ENCODE measurements at regions not wholly inside any gene's neighbourhood (a gene's known extent, or its start where the extent isn't known, plus 50 kb on each side); places are given as distances from the start of the nearest gene placed in this dataset.
"Not testable (repeated sequence)": the region's sequence is repeated elsewhere in the genome, so short reads cannot be mapped to it uniquely, and the experiment has no call there.

DNA sequence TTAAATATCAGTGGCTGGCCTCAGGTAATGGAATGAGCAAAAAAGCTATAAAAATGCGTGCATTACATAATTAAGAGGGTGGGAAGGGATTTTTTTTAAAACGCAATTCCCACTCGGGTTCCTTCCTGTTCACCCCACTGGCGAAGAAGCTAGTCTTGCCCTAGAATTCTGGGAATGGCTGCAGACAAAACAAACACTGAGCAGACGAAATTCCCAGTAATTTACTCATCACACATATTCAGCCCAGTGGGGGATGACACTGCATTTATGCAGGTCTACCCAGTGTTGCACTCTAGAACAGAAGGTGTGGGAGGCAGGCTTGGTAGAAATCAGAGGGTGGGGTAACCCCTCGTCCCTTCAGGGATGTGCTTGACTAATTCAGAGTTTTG, 2695.0 kb upstream of the DEFB115 start:
- DNase-seq = no peak

DNA sequence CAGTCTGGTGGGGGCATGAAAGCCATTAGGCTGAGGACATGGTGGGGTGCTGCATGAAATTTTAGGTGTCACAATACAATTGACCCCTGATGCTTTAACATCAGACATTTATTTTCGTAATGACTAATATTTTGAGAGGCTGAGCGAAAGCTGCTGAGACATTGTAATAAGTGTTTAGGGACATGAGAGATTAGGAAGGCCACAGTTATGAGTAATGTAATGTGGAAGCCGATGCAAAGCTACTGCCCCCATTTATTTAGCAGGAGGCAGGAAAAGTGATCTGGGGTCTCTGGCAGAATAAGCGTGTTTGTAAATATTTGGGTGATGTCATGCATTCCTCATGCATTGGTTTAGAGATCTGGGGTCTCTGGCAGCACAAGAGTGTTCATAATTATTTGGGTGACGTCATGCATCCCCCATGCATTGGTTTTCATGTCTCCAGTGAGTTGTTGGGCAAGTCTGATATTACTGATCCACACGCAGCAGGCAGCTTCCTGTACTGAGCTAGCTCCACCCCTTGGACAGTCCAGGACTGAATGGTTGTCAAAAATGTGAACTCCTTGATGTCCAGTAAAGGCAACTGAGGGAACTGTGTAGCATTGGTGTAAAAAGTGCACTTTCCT, 2694.5 kb upstream of the DEFB115 start:
- DNase-seq = not testable (repeated sequence)

DNA sequence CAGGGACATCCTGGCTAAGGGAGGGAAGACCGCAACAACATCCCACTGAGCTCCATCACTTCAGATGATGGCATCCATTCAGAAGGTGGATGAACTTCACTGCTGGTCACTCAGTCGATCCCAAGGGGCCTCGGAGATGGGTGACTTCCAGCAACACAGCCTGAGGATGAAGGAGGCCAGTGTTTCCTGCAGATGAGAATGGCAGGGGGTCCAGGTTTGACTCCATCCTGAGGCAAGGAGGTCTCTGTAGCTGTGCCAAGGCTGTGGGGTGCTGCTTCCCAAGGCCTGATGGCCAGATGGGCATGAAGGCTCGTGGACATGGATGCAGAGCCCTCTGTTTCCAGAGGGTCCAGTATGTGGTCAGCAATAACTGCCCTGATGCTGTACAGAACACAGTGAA, 2693.4 kb upstream of the DEFB115 start:
- DNase-seq = not testable (repeated sequence)

DNA sequence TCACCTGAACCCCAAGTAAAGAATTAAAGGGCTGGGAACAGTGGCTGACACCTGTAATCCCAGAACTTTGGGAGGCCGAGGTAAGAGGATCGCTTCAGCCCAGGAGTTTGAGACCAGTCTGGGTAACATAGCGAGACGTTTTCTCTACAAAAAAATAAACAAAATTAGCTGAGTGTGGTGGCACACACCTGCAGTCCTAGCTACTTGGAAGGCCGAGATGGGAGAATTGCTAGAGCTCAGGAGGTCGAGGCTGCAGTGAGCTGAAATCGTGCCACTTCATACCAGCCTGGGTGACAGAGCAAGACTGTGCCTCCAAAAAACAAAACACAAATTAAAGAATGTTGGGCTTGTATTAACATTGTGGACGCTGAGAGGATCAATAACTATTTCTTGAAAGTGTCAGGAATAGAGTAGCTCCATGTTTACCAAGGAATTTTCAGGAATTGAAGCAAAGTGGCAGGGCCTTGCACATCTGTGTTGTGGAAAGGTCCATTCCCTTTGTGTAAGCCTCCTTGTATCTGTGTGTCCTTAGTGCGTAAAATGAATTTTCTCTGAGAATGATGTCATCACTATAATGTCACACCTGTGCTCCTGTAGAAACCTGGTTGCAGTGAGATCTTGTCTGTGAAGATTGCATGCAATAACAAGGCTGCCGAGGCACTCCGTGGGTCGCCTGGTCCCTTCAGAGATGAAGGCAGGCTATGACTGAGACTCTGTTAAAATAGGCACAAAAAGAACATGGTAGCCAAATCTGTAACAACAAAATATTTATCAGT, 2692.6 kb upstream of the DEFB115 start:
- not testable (repeated sequence) for DNase-seq

DNA sequence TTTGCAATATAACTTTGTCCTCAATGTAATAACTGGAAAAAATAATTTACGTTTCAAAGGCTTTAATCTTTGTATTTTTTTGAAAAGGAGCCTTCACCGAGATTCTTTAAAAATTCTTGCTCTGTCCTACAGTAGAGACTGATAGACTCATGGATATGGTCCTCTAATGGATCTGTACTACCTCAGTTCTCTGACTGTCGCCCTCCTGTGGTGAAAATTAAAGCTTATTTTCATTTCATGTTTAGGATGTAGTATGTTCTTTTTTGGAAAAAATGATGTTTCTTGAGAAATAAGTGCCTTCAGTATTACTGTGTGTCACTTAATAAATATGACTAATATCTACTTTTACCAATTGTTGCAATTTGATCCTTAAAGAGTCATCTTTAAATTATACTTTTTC, 2681.5 kb upstream of the DEFB115 start:
- not testable (repeated sequence) for DNase-seq

DNA sequence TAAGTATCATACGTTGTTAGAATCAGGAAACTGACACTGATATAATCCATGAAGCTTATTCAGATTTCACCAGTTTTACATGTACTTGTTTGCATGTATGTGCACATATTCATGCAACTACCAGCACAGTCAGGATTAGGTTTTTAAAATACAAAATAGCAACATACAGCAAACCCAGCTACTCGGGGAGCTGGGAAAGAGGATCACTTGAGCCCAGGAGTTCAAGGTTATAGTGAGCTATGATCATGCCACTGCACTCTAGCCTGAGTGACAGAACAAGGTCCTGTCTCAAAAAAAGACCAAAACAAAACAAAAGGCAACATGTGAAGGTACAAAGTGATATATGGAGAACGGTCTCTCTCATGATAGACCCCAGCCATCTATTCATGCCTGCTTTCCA, 2665.8 kb upstream of the DEFB115 start:
- DNase-seq = not testable (repeated sequence)

DNA sequence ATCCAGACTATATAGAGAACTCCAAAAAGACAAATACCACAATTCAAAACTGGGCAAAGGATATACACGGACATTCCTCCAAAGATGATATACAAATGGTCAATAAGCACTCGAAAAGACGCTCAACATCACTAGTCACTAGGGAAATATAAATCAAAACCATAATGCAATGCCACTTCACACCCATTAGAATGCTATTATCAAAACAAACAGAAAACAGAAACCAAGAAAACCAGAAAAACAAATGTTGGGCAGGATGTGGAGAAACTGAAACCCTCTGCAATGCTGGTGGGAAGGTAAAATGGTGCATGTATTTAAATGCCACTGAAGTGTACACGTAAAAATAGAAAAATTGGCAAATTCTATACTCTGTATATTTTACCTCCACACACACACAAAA, 2664.1 kb upstream of the DEFB115 start:
- DNase-seq = not testable (repeated sequence)

DNA sequence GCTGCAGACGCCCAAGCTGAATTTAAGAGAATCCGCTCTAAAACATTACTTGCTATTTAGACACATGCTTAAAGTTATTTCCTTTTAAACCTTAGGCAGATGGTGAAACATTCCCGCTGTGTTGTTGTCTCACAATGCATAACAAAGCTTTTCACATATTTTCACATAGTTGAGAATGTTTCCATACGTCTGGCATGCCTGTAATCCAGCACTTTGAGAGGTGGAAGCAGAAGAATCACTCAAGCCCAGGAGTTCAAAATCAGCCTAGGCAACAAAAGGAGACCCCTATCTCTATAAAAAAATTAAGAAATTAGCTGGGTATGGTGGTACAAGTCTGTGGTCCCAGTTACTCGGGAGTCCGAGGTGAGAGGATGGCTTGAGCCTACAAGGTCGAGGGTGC, 2663.0 kb upstream of the DEFB115 start:
- not testable (repeated sequence) for DNase-seq

DNA sequence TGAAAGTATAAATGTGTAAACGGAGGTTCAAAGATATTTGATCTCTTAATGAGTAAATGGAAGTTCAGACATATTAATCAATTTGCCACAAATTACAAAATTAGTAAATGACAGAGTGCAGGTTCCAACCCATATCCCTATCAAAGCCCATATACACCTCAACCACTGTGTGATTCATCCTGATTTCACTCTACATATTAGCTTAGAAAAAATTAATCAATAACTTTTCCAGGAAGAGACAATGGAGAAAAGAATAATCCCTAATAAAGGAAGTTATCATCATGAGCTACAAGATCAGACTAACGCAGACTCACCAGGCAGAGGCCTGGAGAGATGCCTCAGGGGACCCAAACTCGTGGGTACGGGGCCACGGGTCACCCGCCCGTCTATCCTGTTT, 2655.5 kb upstream of the DEFB115 start:
- not testable (repeated sequence) for DNase-seq

DNA sequence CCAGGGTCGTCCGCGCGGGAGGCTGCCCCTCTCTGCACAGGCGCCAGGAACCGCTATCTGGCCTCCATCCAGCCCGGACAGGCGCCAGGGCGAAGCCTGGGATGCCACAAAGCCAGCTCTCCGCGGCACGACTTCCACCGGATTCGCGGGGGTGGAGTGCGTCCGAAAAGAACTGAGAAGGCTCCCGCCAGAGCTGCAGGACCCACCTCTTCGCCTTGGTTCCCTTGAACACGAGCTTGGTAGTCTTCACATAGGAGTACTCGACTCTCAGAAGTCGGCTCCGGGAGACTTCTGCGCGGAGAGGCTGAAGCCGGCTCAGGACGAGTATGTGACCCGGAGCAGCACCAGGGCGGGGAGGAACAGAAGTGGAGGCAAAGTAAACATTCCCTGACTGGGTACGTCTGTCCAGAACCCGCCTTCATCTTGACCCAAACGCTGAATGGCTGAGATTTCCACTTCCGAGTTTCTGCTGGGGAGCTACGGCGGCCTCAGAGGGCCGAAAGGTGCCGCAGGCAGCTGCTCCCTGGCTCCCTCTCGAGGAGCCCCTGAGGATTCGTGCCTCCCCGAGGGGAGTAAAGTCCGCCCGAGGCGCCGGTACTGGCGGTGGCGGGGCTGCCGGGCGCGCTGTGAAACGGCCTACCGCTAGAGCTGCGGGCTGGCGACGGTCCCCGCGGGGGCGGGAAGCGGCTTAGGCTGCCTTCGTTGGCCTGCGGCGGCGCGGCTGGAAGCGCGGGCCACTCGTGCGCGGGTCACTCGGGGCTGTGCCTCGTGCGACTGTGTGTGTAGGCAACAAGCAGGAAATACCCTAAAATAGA, 2654.9 kb upstream of the DEFB115 start:
- peak; percentile 89 for DNase-seq

DNA sequence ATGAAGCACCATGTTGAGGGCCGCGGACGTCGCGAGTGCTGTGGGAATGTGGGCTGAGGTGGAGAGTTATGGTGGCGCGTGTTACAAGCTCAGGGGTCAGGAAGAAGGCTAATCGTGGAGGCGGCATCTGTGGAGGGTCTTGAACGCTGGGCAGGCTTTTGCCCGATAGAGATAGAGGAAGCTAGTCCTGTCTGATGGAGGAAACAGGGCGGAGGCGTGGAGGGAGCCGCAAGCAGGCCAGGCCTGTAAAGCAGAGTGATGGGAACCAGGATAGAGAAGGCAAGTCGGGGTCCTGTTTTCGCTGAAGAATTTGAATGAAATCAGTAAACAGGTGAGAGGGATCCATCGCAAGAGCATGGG, 2654.3 kb upstream of the DEFB115 start:
- not testable (repeated sequence) for DNase-seq

DNA sequence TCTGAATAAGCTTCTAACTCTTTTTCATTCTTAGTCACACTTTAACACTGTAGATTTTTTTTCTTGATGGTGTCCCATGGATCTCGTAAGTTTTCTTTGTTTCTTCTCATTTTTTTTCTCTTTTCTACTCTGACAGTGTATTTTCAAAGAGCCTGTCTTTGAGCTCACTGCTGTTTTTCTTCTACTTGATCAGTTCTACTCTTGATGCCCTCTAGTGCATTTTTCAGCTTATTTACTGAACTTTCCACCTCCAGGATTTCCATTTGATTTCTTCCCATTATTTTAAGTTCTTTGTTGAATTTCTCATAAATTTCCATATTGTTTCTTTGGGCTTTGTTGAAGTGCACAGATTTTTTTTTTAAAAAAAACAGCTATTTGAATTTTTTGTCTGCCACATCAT, 2641.1 kb upstream of the DEFB115 start:
- no peak for DNase-seq

DNA sequence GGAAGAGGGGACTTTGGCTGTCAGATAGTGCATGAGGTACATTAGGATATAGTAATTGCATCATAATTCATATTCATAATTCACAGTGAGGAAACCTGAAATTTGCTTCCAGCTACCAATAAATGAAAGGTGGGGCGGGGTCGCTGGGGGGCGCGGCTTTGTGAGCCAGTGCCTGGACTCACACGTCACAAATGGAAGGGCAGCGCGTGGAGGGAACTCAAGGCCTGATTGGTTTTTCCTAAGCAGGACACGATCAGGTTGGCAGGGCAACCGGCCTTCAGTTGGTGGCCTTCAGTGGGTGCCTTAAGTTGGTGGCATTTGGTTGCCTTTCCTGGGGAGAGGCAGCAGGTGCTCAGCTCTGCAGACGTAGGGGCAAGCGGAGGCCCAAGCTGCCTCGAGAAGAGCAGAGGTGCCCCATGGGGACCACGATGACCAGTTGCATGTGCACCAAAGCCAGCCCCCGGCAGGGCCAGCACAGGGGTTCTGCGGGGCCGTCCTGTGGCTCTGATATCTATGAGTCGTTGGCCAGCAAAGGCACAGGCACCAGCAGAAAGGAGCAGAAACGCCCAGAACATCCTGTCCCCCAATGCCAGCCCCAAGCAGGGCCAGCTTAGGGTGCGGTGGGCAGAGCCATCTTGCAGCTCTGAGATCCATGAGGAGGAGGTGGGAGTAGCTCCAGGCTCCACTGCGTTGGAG, 2637.4 kb upstream of the DEFB115 start:
- DNase-seq = not testable (repeated sequence)

DNA sequence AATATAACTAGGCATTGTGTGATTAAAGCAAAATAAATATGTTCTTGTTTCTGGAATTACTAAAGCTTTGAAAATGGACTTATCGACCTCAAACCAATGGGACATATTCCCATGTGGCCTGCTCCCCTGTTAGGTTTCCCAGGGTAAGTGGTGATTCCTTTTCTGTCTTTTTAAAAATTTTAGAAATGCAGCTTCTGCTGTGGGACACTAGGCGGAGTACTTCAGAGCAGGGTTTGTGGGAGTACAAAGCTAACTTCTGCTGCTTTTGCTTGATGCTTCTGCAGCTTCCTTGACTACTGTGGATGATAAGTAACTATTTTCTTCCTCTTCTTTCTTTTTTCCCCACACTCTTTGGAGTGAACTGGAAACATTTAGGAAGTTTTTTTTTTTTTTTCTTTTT, 2632.4 kb upstream of the DEFB115 start:
- DNase-seq = not testable (repeated sequence)

DNA sequence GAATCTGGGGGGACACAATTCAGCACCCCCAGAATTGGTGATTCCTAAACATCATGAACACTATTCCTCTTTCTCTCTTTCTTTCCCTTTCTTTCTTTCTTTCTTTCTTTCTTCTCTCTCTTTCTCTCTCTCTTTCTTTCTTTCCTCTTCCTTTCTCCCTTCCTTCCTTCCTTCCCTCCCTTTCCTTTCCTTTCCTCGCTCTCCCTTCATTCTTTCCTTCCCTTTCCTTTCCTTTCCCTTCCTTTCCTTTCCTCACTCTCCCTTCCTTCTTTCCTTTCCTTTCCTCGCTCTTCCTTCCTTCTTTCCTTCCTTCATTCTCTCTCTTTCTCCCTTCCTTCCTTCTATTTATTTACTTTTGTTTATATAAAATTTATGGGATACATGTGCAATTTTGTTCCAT, 2616.6 kb upstream of the DEFB115 start:
- not testable (repeated sequence) for DNase-seq

Measured in left hindlimb (tissue), 1 donor.